B cell (primary cell): ENCODE measurements at regions not wholly inside any gene's neighbourhood (a gene's known extent, or its start where the extent isn't known, plus 50 kb on each side); places are given as distances from the start of the nearest gene placed in this dataset.

Source experiments
- ATAC-seq: fragments of 200-7000 bp; cut with Tn5 transposase; one replicate; pipeline ENCODE4 v1.10.0; 2021; ENCODE audit warnings: low read depth, mild to moderate bottlenecking, moderate number of reproducible peaks, moderate library complexity
- CTCF ChIA-PET: fragments of 350-600 bp; sonication (Branson Sonifier 250); formaldehyde crosslinking; loops from one replicate; lab custom pipeline; 2021; ENCODE audit warnings: antibody characterized with exemption, inconsistent platforms; lab: Charles Lee
- POLR2A ChIA-PET: fragments of 350-600 bp; sonication (Branson Sonifier 250); formaldehyde crosslinking; loops from one replicate; lab custom pipeline; 2021; ENCODE audit warnings: antibody characterized with exemption; lab: Charles Lee
- DNase-seq: peaks from one replicate; pipeline ENCODE4 v3.0.0; 2013
- H2AFZ ChIP-seq: 2 replicates; pipeline ENCODE4 v1.6.1; 2012; ENCODE audit warnings: mild to moderate bottlenecking, low read depth, low read length; ENCODE audit not compliant: insufficient read depth, poor library complexity, severe bottlenecking
- H3K27ac ChIP-seq, 2 donors: 1 replicate in 1 of 2; 2 replicates in 1 of 2; pipeline ENCODE4 v1.5.1; 2012 to 2013; ENCODE audit warnings: low read length in 2 of 2, mild to moderate bottlenecking in 2 of 2, moderate library complexity in 1 of 2
- H3K27me3 ChIP-seq, 4 experiments: fragments of 200-600 bp in 1 of 4; sonication (generic) in 1 of 4; replicated peaks in 1 of 4; 1 replicate in 2 of 4; 2 replicates in 2 of 4; pipeline versions ENCODE4 v1.6.1 to v1.7.0; 2013 to 2016; ENCODE audit warnings: low read length in 3 of 4, mild to moderate bottlenecking in 2 of 4, mixed read lengths in 1 of 4, moderate library complexity in 1 of 4; ENCODE audit not compliant: insufficient read depth in 4 of 4, control insufficient read depth in 3 of 4; ENCODE audit errors: control extremely low read depth in 1 of 4
- H3K36me3 ChIP-seq, 2 experiments: replicated peaks in 1 of 2; 1 replicate in 1 of 2; 2 replicates in 1 of 2; pipeline versions ENCODE4 v1.6.1 to v1.7.1; 2013; ENCODE audit warnings: low read length in 1 of 2; ENCODE audit not compliant: insufficient read depth in 2 of 2, control insufficient read depth in 1 of 2; ENCODE audit errors: control extremely low read depth in 1 of 2, extremely low read depth in 1 of 2
- H3K4me1 ChIP-seq, 2 donors: fragments of 200-600 bp in 1 of 2; sonication (generic) in 1 of 2; 1 replicate in 1 of 2; 2 replicates in 1 of 2; pipeline versions ENCODE4 v1.5.1 to v1.6.1; 2013 to 2017; ENCODE audit warnings: low read length in 2 of 2; ENCODE audit not compliant: control insufficient read depth in 2 of 2, insufficient read depth in 2 of 2
- H3K4me2 ChIP-seq: replicated peaks from 2 replicates; pipeline ENCODE3; 2012; ENCODE audit warnings: mild to moderate bottlenecking, low read depth, low read length; ENCODE audit not compliant: poor library complexity, severe bottlenecking
- H3K4me3 ChIP-seq, 5 experiments: fragments of 200-600 bp in 1 of 5; sonication (generic) in 1 of 5; 1 replicate in 3 of 5; 2 replicates in 2 of 5; pipeline versions ENCODE4 v1.5.1 to v1.7.0; 2011 to 2016; ENCODE audit warnings: low read length in 4 of 5, mild to moderate bottlenecking in 4 of 5, low read depth in 2 of 5, control low read depth in 1 of 5, moderate library complexity in 1 of 5; ENCODE audit not compliant: insufficient read depth in 1 of 5; ENCODE audit errors: control extremely low read depth in 1 of 5, extremely low read depth in 1 of 5
- H3K79me2 ChIP-seq: fragments of 200-600 bp; sonication (generic); one replicate; pipeline ENCODE4 v1.6.0; 2016; ENCODE audit warnings: low read length; ENCODE audit not compliant: control insufficient read depth, insufficient read depth
- H3K9ac ChIP-seq: fragments of 200-600 bp; sonication (generic); 2 replicates; pipeline ENCODE4 v1.6.1; 2017; ENCODE audit warnings: mild to moderate bottlenecking, low read length, moderate library complexity
- H3K9me3 ChIP-seq, 3 donors: one replicate each; pipeline versions ENCODE4 v1.6.1 to v1.7.1; 2013; ENCODE audit warnings: low read length in 2 of 3; ENCODE audit not compliant: control insufficient read depth in 2 of 3, insufficient read depth in 1 of 3; ENCODE audit errors: control extremely low read depth in 1 of 3
- H4K20me1 ChIP-seq: 2 replicates; pipeline ENCODE4 v1.6.0; 2012; ENCODE audit warnings: mild to moderate bottlenecking, low read length; ENCODE audit not compliant: insufficient read depth, control insufficient read depth, poor library complexity, severe bottlenecking
- H3K27ac Mint-ChIP-seq: one replicate; pipeline ENCODE4 v1.8.0; 2021; ENCODE audit warnings: mixed read lengths
- H3K27me3 Mint-ChIP-seq: one replicate; pipeline ENCODE4 v1.8.0; 2021; ENCODE audit warnings: mixed read lengths
- H3K4me1 Mint-ChIP-seq: one replicate; pipeline ENCODE4 v1.8.0; 2021; ENCODE audit warnings: mixed read lengths
- H3K4me3 Mint-ChIP-seq: one replicate; pipeline ENCODE4 v1.8.0; 2021; ENCODE audit warnings: mixed read lengths
- H3K9me3 Mint-ChIP-seq: one replicate; pipeline ENCODE4 v1.8.0; 2022; ENCODE audit warnings: mixed read lengths; ENCODE audit not compliant: insufficient read depth
- EZH2 ChIP-seq: IDR thresholded peaks from 2 replicates; pipeline ENCODE4 v1.6.1; 2012; ENCODE audit warnings: borderline replicate concordance, low read depth, mild to moderate bottlenecking, moderate library complexity, low read length; ENCODE audit not compliant: insufficient read depth, poor library complexity, severe bottlenecking
- WGBS: methylation state at CpG from one replicate; pipeline ENCODE4 v1.1.5; 2013; ENCODE audit warnings: missing lambda C conversion rate; ENCODE audit not compliant: insufficient coverage; 5-methylcytosine and 5-hydroxymethylcytosine counted together
- intact Hi-C: fragments of 100-400 bp; cut with micrococcal nuclease; formaldehyde crosslinking; loops from one replicate; pipeline ENCODE4 v1.10.0; 2022
- TF ChIP-seq, protein P1 (sequence below): fragments of 200-600 bp; IDR thresholded peaks from one replicate; pipeline ENCODE4 v1.8.0; 2022; ENCODE audit warnings: antibody characterized with exemption, mild to moderate bottlenecking

DNA sequence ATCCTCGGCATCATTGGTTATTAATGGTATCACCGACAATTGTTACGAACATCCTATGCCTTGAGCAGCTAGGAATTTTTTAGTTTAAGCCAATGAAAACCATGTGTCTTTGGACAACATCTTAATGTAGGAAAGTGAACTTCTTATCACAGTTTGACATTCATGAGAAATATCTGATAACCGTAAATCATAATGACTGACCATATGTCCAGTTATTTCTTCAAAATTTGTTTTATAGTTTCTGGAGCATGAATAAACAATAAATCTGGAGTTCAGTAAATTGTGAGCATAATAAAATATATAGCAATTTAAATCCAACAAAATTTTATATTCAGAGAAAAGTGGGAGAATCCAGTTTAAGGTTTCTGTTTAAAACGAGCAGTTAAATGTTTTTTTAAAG, 970.1 kb upstream of the ADGRB3 start:
- no peak overlapping the region for H3K9ac ChIP-seq
- Mint-ChIP-seq H3K9me3 (no peaks in the 10 kb centered on the region), H3K4me1 (no peaks in the 10 kb centered on the region), H3K27me3 (no peaks in the 10 kb centered on the region), H3K4me3 (no peak overlapping the region), H3K27ac (no peak overlapping the region)
- H3K79me2 ChIP-seq: no peaks in the 10 kb centered on the region
- no peaks in the 10 kb centered on the region for H3K4me1 ChIP-seq
- H3K9me3 ChIP-seq: peaks cover 0 to 14% (median 0%) of the 10 kb centered on the region in 3 donors
- H2AFZ ChIP-seq: no peak overlapping the region
- intact Hi-C loops: no loop called here
- CTCF ChIA-PET: no interaction called here
- no peak overlapping the region for H3K4me3 ChIP-seq
- no peak overlapping the region for H3K4me2 ChIP-seq
- TF ChIP-seq, protein P1, sequence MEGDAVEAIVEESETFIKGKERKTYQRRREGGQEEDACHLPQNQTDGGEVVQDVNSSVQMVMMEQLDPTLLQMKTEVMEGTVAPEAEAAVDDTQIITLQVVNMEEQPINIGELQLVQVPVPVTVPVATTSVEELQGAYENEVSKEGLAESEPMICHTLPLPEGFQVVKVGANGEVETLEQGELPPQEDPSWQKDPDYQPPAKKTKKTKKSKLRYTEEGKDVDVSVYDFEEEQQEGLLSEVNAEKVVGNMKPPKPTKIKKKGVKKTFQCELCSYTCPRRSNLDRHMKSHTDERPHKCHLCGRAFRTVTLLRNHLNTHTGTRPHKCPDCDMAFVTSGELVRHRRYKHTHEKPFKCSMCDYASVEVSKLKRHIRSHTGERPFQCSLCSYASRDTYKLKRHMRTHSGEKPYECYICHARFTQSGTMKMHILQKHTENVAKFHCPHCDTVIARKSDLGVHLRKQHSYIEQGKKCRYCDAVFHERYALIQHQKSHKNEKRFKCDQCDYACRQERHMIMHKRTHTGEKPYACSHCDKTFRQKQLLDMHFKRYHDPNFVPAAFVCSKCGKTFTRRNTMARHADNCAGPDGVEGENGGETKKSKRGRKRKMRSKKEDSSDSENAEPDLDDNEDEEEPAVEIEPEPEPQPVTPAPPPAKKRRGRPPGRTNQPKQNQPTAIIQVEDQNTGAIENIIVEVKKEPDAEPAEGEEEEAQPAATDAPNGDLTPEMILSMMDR: no peak
- TF ChIP-seq EZH2: no peak
- no peak for DNase-seq
- no peaks in the 10 kb centered on the region for H4K20me1 ChIP-seq
- H3K36me3 ChIP-seq: no peaks in the 10 kb centered on the region
- H3K27me3 ChIP-seq: no peaks in the 10 kb centered on the region
- POLR2A ChIA-PET: no interaction called here
- no peak for ATAC-seq
- H3K27ac ChIP-seq: no peak overlapping the region
- WGBS: no CpG with 5 or more reads among the region's 5 CpGs

DNA sequence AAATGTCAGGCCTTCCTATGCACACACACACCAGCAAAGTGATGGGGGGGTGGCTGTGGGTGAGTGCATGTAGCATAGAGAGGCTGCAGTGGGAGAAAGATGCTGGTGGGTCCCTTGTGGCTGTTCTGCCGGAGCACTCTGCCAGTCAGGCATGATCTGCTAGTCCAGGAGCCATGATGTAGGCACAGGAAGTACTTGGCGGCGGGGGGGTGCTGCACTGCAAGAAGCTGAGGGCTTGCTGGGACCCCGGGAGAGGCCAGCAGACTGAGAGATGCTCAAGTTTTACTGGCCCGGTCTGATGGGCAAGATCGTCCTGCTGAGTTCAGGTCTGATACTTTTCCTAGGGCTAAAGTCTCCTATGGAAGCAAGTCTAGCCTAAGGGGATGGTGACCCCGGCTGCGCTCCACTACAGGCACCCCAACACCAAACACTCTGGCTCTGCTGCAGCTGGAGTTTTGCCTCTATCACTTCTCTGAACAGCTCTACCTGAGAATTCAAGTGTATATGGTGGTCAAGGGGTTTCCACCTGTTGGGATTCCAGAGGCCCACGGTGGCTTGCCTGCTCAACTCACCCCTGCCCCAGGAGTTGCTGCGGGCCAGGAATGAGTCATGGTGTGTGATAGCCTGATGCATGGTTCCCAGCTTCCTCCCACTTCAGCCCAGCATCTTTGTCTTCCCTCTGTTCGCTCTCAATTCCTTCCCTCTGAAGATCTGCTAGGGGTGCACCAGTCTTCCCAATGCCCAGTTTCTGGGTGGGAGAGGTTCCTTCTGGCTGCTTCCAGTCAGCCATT, 971.8 kb upstream of the ADGRB3 start:
- no peaks in the 10 kb centered on the region for H3K4me1 ChIP-seq
- TF ChIP-seq, protein P1: no peak
- TF ChIP-seq EZH2: no peak
- H3K4me3 Mint-ChIP-seq: no peak overlapping the region
- intact Hi-C loops: no loop called here
- no peak for DNase-seq
- ChIA-PET CTCF (no interaction called here), POLR2A (no interaction called here)
- H3K9me3 ChIP-seq: peaks cover 0 to 14% (median 0%) of the 10 kb centered on the region in 3 donors
- H3K4me3 ChIP-seq: no peak overlapping the region
- no peaks in the 10 kb centered on the region for H3K27me3 ChIP-seq
- H4K20me1 ChIP-seq: no peaks in the 10 kb centered on the region
- H3K36me3 ChIP-seq: no peaks in the 10 kb centered on the region
- H3K4me2 ChIP-seq: no peak overlapping the region
- H2AFZ ChIP-seq: no peak overlapping the region
- no peaks in the 10 kb centered on the region for H3K79me2 ChIP-seq
- no peak overlapping the region for H3K27ac ChIP-seq
- no peak for ATAC-seq
- no peaks in the 10 kb centered on the region for H3K9me3 Mint-ChIP-seq
- no peak overlapping the region for H3K9ac ChIP-seq
- WGBS: 90% methylated on average over 6 of the region's 11 CpGs
- no peaks in the 10 kb centered on the region for H3K27me3 Mint-ChIP-seq
- H3K4me1 Mint-ChIP-seq: no peaks in the 10 kb centered on the region
- no peak overlapping the region for H3K27ac Mint-ChIP-seq
